ENCODE measurements at regions not wholly inside any gene's neighbourhood (a gene's known extent, or its start where the extent isn't known, plus 50 kb on each side); places are given as distances from the start of the nearest gene placed in this dataset.
"Not testable (repeated sequence)": the region's sequence is repeated elsewhere in the genome, so short reads cannot be mapped to it uniquely, and the experiment has no call there.

DNA sequence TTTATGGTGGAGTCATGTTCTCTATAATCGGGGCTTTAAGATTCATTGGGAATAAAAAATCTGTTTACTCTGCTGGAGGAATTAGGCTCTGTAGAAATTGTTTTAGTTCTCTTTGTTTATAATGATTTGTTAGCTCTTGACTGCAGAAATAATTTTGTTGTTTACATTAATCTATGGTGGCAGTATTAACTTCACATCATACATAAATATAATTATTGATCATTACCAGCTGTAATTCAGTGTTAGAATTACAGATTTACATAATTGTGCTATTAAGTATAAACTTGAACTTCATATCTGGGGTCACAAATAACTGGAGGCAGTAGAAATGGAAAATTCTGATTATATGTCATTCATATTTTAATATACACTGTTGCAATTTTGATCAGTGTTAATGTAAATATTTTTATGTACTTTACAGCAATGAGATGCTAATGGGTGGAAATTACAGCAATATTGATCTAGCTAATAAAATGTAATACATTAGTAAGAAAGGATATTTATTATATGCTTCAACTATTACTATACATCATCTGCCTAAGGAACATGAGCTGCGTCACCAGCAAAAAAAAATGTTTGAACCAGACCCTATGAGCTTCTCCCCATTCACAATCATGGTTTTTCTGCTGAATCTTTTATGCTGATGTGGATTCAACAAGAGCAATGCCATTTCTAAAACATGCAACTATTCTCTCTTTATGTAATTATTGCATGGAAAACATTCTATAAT is 846.6 kb downstream of the NR2F1-AS1 start:
- intact Hi-C loops (cut with DNase I): no loop called here

GRCh38 chr5:92730486-92730885 is 850.5 kb downstream of the NR2F1-AS1 start:
- DNase-seq (no peak), ATAC-seq (no peak)

More for the DNA sequence above, 846.6 kb downstream of the NR2F1-AS1 start:
- DNase-seq (no peak), ATAC-seq (no peak)

GRCh38 chr5:92729088-92729487 is 851.9 kb downstream of the NR2F1-AS1 start:
- ATAC-seq: no peak
- no peak for DNase-seq

More at GRCh38 chr5:92730486-92730885, 850.5 kb downstream of the NR2F1-AS1 start:
- intact Hi-C loops (cut with DNase I): no loop called here

GRCh38 chr5:92715946-92716520 is 865.0 kb downstream of the NR2F1-AS1 start:
- DNase-seq (no peak), ATAC-seq (no peak)
- intact Hi-C loops (cut with DNase I): no loop called here

More at GRCh38 chr5:92729088-92729487, 851.9 kb downstream of the NR2F1-AS1 start:
- intact Hi-C loops (cut with DNase I): no loop called here

DNA sequence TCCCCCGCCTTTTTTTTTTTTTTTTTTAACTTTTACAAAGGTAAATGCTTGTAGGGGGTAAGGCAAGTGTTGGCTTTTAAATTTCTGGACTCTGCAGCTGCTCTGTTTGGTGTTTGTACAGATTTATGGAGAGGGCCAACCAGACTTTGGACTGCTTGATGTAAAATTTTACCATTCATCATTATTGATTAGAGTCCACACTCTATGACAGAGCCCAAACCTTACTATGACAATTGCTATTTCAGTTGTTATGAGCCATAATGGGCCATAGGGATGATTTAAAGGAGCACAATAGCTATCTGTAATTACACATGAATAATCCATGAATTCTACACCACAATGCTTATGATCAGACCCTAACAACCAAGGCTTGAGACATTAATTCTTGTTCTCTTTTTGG is 867.2 kb downstream of the NR2F1-AS1 start:
- DNase-seq (no peak), ATAC-seq (no peak)
- intact Hi-C loops (cut with DNase I): no loop called here

- DNase-seq (no peak), ATAC-seq (no peak)
- intact Hi-C loops (cut with DNase I): no loop called here
These were observed 867.7 kb downstream of the NR2F1-AS1 start for GRCh38 chr5:92713335-92713743.

DNA sequence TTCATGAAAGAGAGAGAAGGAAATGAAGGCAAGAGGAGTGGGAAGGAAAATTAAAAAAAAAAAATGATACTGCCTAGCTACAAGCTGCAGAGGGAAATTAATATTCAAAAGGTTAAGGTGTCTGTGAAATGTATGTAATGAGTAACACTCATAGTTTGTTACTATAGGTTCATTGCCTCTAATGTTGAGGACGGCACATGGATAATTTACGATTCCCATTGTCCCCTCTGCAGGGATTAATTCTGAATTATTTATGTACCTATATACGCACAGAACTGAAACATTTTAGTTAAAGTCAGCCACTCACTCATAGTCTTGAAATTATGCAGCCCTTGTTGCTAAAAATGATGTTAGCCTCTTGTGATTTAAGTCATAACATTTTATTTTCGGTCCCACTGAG is 869.1 kb downstream of the NR2F1-AS1 start:
- no peak for ATAC-seq
- intact Hi-C loops (cut with DNase I): no loop called here
- DNase-seq: no peak

- DNase-seq (no peak), ATAC-seq (no peak)
- intact Hi-C loops (cut with DNase I): no loop called here
These were observed 876.4 kb downstream of the NR2F1-AS1 start for GRCh38 chr5:92704590-92704989.

GRCh38 chr5:92703976-92704375 is 877.0 kb downstream of the NR2F1-AS1 start:
- intact Hi-C loops (cut with DNase I): no loop called here
- ATAC-seq: no peak
- DNase-seq: no peak

DNA sequence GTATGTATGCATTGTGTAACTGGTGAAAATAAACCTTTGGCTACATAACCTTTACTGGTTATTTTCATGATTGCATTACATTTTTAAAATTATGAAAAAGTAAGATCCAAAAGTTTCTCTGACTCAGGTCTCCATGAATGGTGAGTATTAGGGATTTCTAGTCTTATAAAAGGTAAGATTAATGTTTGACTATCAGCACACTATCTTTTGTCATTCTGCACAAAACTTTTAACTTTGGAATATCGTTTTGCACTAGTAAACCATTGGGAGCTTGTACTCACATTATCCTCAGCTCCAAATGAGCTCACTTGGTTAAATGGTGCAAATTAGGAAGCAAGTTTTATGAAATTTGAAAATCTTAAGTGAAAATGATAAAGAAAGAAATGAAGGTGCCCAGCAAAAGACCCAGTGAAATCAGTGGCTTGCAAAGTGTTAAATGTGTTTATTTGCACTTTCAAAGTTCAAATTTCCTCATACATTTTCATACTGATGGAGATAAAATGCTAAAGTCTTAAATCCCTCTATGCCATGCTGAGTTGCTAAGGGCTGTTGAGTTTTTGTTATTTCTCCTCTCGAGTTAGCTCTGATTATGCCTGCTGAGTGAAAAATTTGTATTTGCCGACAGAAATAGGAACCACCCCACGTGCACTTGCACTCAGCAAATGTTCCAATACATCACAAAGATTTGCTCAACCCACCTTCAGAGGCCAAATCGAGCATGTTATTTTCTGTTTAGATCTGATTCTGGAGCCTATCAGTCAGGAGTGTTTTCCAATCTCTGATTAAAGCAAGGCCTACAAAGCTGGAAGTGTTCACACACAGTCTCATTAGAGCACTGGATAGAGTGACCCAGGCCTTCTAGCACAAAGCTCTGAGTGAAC is 885.7 kb downstream of the NR2F1-AS1 start:
- ATAC-seq (no peak), DNase-seq (no peak)
- intact Hi-C loops (cut with DNase I): no loop called here

DNA sequence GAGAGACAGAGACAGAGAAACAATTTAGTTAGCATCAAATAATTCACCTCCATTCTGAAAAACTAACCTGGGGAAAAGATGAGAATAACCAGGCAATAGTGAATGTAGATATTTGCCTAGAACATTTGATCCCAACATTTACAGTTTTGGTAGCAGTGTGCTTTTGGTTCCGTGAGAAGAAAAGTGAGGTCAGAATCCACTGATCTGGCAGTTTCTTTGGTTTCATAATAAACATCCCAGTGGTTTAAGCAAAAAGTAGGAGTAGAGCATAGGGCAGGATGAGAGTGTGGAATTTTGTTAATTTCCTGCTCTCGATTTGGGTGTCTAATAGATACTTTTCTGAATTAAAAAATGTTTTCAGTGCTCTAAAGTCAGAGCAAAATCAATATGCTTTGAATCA is 887.0 kb downstream of the NR2F1-AS1 start:
- DNase-seq (no peak), ATAC-seq (no peak)
- intact Hi-C loops (cut with DNase I): no loop called here

DNA sequence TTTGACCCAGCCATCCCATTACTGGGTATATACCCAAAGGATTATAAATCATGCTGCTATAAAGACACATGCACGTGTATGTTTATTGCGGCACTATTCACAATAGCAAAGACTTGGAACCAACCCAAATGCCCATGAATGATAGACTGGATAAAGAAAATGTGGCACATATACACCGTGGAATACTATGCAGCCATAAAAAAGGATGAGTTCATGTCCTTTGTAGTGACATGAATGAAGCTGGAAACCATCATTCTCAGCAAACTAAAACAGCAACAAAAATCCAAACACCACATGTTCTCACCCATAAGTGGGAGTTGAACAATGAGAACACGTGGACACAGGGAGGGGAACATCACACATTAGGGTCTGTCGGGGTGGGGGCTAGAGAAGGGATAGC is 889.1 kb downstream of the NR2F1-AS1 start:
- DNase-seq; ATAC-seq; intact Hi-C loops (cut with DNase I): not testable (repeated sequence)

DNA sequence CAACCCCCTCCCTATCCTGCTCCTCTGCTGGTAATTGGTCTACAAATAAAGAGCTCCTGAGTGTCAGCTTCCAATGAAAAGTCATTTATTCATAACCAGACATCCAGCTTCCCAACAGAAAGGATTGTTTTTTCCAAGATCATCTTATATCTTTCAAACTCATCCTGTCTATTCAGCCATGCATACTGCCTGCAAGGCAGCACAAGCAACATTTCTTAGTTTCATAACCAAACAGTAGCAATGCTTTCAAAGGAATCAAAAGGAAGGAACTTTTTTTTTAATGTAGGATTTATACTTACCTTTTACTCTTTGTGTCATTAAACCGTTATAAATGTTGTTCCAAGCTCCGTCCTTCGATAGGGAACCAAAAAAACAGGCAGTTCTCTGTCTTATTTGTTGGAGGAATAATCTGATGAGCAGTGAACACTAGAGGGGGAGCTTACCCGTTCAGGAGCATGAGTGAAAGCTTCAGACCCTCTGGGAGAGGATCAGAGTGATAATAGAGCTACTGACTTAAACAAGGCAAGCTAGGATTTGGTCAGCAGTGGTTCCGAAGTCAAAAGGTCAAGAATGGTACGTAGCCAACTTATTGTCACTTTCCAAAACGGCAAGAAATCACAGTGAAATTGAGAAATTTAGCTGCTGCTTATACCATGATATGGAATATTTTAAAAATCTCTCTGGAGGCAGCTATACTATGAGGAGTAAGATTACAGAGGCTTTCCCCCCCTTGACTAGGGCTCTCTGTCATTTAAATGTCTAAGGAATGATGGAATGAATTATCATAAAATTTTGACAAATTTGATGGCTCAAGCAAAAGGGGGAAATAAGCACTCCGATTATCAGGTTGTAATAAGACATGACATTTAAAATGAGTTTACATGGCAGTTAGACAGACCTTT is 892.9 kb downstream of the NR2F1-AS1 start:
- DNase-seq (no peak), ATAC-seq (peak in 1 of 2 donors; percentile 78)
- intact Hi-C loops (cut with DNase I): no loop called here

DNA sequence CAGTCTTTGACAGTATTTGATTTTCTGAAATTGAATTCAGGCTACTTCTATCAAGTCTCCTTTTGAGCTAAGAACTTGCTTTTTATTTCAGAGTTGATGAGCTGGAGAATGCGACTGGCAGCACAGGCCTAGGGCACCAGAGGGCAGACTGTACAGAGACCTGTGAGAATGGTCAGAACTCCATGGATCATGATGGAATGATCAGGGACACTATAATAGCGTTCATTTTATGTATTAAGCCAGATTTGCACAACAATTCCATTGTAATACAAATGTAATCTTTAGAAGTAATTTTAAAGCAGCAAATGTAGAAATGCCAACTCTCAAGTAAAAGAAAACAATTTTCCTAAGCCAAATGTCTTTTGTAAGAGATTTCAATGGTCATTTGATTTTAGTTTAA is 902.4 kb downstream of the NR2F1-AS1 start:
- DNase-seq: no peak
- intact Hi-C loops (cut with DNase I): no loop called here
- ATAC-seq: no peak

GRCh38 chr5:92676215-92677165 is 904.5 kb downstream of the NR2F1-AS1 start:
- DNase-seq (no peak), ATAC-seq (no peak)
- intact Hi-C loops (cut with DNase I): no loop called here

- intact Hi-C loops (cut with DNase I): no loop called here
- DNase-seq (no peak), ATAC-seq (no peak)
These were observed 906.7 kb downstream of the NR2F1-AS1 start for GRCh38 chr5:92674321-92674720.

GRCh38 chr5:92665506-92665905 is 915.5 kb downstream of the NR2F1-AS1 start:
- DNase-seq: no peak
- intact Hi-C loops (cut with DNase I): no loop called here
- ATAC-seq: no peak

GRCh38 chr5:92662741-92663140 is 918.3 kb downstream of the NR2F1-AS1 start:
- DNase-seq (no peak), ATAC-seq (no peak)
- intact Hi-C loops (cut with DNase I): no loop called here

All from left cardiac atrium (tissue), 4 donors.